ENCODE measurements at regions not wholly inside any gene's neighbourhood (a gene's known extent, or its start where the extent isn't known, plus 50 kb on each side); places are given as distances from the start of the nearest gene placed in this dataset.

DNA sequence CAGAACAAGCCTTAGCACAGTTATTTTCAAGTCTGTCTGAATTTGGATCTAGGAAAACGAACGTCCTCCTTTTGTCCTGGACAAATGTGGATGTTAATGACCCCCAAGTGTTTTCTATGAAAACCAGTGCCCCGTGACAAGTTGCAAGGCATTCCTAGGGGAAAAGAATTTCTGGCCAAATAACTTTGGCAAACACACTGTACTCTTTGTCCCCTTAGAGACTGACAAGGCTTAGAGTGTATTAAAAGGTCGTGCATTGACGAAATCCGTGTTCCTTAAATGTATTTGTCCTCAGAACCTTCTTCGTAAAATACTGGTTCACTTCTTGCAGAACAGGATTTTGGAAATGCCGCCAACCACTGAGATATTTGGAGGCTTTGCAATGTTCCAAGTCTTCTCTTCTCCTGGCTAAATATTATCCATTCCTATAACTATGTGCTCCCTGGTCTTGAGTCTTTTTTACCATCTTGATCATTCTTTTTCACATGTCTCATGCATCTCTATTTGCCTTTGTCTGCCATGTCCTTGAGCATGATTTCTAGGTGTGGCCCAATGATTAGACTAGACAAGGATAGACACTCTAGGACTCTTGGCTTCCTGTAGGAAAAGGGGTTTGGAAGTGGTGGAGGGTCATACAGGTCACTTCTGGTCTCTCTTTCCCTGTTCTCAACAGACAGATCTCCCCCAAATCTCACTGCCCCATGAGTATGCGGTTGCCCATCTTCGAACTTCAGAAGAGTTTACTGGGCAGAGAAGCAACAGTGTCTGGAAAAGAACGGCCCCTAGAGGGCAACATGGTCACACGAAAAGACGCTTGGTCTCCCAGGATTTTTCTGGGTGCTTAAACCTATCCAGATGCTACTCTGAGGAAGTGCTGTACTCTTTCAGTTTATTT is 117.5 kb downstream of the EDEM1 start:
- DNase-seq (ENCODE audit: low read depth in 2 of 2): peak in 1 of 2 experiments; percentile 15

- no peak for DNase-seq (ENCODE audit: low read depth in 2 of 2)
Measured at GRCh38 chr3:5305684-5305989, 118.1 kb downstream of the EDEM1 start.

DNA sequence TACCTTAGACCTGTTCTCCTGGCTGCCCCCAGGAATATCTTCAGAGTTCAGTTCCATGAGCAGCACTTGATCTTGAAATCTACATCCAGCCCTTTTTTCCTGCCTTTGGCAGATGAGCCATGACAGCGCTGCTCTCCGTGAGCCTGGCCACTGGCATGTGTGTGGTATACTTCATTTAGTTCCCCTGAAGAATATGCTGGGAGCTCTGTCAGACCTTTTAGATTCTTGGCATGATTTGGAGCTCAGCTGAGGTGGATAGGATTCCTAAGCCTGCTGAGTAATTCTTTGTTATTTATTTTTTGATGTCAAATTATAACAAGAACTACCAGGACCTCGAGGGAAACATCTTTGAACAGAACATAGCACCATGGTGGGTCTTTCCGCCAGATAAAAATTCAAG is 121.7 kb downstream of the EDEM1 start:
- DNase-seq (ENCODE audit: low read depth in 2 of 2): no peak

DNA sequence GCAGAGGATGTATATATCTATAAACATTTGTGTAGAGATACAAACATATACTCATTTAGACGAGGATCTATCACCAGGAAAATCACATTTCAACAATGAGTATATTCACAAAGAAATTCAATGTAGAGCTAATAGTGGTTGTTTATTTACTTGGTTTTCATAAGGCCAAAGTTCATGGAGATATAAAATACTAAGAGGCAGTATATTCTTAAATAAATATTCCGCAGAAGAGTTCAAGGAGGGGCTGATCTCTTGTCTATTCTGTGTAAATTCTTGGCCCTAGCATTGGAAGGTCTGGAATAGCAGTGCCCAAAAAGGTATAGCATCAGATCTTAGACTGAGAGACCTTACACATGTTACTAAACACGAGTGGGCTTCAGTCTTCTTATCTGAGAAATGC is 122.1 kb downstream of the EDEM1 start:
- DNase-seq (ENCODE audit: low read depth in 2 of 2): no peak

DNA sequence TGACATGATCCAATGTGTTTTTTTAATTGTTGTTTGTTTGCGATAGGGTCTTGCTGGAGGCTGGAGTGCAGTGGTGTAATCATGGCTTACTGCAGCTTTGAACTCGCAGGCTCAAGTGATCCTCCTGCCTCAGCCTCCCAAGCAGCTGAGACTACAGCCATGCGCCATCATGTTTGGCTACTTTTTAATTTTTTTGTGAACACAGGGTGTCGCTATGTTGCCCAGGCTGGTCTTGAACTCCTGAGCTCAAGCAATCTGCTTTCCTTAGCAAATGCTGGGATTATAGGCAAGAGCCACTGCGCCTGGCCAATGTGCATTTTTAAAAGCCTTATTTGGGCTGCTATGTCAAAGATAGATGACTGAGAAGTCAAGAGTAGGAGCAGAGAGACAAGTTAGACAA is 123.0 kb downstream of the EDEM1 start:
- no peak for DNase-seq (ENCODE audit: low read depth in 2 of 2)

DNA sequence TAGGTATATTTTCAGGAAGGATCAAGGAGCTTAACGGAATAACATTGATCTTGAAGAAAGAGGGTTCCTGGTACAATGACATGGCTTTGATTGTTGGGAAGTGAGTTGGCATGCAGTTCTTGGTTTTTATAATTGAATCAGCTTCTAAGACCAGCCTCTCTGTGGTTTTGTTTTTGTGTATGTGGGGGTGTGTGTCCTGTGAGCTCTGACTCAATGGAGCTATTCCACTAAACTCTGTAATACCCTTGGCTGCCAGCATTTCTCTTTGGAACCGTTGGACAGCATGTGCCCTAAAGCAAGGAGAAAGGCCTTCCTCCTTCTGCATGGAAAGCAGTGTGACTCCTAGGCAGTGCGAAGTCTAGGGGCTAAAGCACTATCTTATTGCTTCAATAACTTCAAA is 124.8 kb downstream of the EDEM1 start:
- DNase-seq (ENCODE audit: low read depth in 2 of 2): no peak

DNA sequence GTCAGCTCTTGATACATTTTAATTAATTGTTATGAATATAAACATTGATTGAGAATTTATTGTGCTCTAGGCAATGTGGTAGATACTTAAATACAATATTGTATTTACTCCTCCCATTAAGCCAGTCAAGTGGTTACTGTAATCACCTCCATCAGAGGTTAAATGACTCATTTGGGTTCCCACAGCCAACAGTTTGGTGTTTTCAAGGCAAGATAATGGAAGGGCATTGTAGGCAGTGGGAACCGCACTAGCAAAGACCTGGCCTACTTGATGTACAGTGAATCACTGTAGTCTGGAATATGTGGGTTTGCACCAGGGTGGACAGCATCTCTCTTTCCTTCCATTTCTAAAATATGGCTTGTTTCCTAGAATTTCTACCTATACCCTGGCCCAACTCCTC is 127.4 kb downstream of the EDEM1 start:
- DNase-seq (ENCODE audit: low read depth in 2 of 2): no peak

- peak in 1 of 2 experiments; percentile 19 for DNase-seq (ENCODE audit: low read depth in 2 of 2)
Measured at GRCh38 chr3:5317557-5317956, 130.1 kb downstream of the EDEM1 start.

GRCh38 chr3:5319454-5319853 is 131.9 kb downstream of the EDEM1 start:
- no peak for DNase-seq (ENCODE audit: low read depth in 2 of 2)

- no peak for DNase-seq (ENCODE audit: low read depth in 2 of 2)
Measured at GRCh38 chr3:5321666-5322340, 134.3 kb downstream of the EDEM1 start.

- no peak for DNase-seq (ENCODE audit: low read depth in 2 of 2)
Measured at GRCh38 chr3:5324780-5325179, 137.3 kb downstream of the EDEM1 start.

GRCh38 chr3:5330152-5330810 is 142.8 kb downstream of the EDEM1 start:
- peak in 1 of 2 experiments; percentile 2 for DNase-seq (ENCODE audit: low read depth in 2 of 2)

GRCh38 chr3:5331567-5332269 is 144.2 kb downstream of the EDEM1 start:
- no peak for DNase-seq (ENCODE audit: low read depth in 2 of 2)

DNA sequence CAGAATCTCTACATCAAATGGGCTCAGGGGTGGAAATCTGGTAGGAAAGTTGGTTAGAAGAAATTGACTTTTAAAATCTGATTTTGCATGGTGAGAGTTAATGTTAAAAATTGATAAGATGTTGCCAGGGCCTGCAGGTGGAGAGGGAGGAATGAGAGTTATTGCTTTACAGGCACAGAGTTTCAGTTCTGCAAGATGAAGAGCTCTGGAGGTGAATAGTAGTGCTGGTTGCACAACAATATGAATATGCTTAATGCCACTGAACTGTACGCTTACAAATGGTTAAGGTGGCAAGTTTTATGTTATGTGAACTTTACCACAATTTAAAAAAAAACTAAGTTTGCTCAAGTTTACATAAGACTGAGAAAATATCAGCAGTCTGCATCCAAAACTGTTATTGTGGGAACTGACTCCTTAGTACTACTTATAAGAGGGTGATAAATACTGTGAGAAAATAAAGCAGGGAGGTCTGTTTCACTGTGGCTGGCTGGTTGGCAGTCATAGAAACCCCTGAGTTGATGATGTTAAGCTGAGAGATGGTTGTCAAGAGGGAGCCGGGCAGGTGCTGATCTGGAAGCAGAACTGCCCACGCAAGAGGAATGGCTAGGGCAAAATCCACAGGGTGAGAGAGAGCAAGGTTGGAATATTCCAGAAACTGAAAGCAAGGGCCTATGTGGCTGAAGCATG is 144.9 kb downstream of the EDEM1 start:
- no peak for DNase-seq (ENCODE audit: low read depth in 2 of 2)

DNA sequence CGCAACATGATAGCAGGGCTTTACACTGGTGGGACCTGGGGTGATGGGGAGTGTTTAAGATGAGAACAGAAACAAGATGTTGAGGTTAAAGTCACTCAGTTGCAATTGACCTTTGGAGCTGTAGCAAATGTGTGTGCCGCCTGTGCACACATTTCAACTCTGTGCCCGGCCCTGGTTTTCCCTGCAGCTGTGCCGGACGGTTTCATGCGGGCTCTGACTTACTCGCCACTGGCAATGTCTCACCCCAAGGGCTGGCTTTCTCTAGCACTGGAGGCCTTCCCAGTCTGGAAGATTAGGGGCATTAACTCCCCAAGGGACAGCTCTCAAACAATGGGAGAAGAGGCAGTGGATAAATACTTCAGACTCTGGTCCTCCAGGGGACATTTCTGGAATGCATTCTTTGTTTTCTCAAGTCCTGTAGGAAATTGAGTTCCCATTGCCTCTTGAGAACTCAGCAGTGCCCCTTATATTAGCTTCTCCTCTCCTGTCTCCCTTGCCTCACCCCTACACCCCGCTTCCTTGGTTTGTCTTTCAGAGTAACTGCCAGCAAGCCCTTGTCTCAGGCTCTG is 152.5 kb downstream of the EDEM1 start:
- no peak for DNase-seq (ENCODE audit: low read depth in 2 of 2)

GRCh38 chr3:5341610-5342009 is 154.1 kb downstream of the EDEM1 start:
- no peak for DNase-seq (ENCODE audit: low read depth in 2 of 2)

- DNase-seq (ENCODE audit: low read depth in 2 of 2): no peak
Measured at GRCh38 chr3:5343459-5343858, 156.0 kb downstream of the EDEM1 start.

- no peak for DNase-seq (ENCODE audit: low read depth in 2 of 2)
Measured at GRCh38 chr3:5344707-5345106, 157.2 kb downstream of the EDEM1 start.

DNA sequence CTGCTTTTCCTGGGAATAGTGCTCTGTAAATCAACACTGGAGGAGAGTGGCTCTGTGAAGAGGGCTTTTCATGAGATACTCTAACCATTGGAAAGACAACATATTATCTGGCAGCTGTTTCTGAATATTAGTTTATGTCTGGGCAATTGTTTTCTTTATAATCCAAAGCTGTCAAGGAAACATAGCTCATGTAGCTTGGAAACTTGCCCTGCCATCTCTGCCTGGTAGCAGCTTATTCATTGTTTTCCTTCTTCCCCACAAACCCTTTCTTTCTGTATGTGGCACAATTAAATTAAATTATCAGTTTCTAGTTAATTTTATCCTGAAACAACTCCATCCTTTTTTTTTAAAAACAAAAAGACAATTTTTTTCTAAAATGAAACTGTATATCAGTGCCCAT is 160.0 kb downstream of the EDEM1 start:
- no peak for DNase-seq (ENCODE audit: low read depth in 2 of 2)

DNA sequence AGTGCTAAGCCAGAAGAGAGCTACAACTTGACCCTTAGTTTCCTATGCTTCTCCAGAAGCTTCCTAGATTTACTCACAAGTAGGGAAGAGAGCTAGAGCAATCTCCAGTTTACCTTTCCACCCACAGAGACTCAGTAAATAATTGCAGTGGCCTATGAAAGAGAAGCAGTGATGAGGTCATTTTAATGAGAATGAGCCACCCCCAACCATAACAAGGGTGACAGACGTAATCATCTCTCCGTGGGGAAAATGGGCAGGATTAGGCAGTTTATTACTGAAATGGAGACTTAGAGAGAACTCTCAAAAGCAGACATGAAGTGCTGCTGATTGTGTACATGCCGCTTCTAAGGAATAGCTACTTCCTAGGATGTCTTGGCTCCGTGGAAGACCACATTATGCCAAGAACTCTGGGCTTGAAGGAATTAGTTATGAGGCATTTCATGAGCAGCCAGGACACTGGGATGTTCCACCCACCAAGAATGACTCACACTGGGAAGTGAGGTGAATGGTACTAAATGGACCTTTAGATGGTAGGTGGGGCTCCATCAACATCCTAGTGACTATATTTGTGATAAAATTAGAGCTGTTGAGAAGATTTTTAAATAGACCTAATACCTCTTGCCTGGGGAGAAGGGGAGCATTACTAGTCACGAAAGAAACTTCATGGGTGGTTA is 160.9 kb downstream of the EDEM1 start:
- no peak for DNase-seq (ENCODE audit: low read depth in 2 of 2)

DNA sequence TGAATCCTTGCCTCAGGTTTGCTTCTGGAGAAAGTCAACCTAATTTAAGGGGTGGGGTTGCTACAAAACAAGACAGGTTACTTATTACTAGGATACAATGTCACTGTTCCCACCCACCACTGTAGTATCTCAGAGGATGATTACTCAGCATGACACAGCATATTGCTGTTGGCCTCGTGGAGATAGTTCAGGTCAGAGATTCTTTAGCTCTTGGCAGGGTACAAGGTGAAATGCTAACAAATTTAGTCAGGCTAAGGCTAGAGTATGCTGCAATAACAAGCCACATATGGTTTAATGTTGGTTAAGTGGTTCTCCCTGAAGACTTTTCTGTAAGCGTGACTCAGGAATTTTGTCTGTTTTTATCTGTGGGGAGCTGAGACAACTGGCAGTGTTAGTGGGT is 161.8 kb downstream of the EDEM1 start:
- DNase-seq (ENCODE audit: low read depth in 2 of 2): no peak
